ENCODE measurements at regions not wholly inside any gene's neighbourhood (a gene's known extent, or its start where the extent isn't known, plus 50 kb on each side); places are given as distances from the start of the nearest gene placed in this dataset.

DNA sequence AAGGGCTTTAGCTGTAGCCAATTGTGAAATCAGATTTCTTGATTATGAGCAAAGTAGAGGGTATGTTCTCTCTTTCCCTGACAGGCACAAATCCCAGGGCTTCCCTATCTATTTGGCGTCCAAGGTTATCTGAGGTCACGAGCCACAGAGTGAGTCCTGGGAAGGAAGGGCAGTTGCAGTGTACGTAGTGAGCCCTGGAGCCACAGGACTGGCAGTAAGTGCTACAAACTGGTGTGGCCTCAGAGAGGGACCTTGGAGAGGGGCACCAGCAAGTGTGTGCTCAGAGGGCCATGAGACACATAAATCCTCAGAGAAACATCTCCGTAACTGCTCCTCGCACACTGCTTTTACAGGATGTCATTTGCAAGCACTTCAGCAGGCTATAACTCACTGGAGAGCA, 115.5 kb upstream of the SH3BP4 start:
- no peak overlapping the region for H3K27ac Mint-ChIP-seq (ENCODE audit: unreplicated experiment)
- no peaks in the 10 kb centered on the region for H3K27me3 Mint-ChIP-seq (ENCODE audit: insufficient read depth, unreplicated experiment)
- no TSS peak for BruUV-seq (replicated peaks)
- ChIA-PET CTCF (no interaction called here), POLR2A (no interaction called here)
- H3K4me3 Mint-ChIP-seq (ENCODE audit: unreplicated experiment): no peak overlapping the region
- Histone ChIP-seq H3K27me3 (replicated peaks; ENCODE audit: control insufficient read depth, insufficient read depth, low read length) (no peaks in the 10 kb centered on the region), H3K4me1 (peaks cover 14% of the 10 kb centered on the region), H3K9me3 (no peaks in the 10 kb centered on the region), H3K4me3 (ENCODE audit: low read depth, low read length) (no peak overlapping the region), H3K36me3 (ENCODE audit: control insufficient read depth, insufficient read depth, low read length) (no peaks in the 10 kb centered on the region)
- no peak for DNase-seq
- H3K9me3 Mint-ChIP-seq (ENCODE audit: unreplicated experiment): no peaks in the 10 kb centered on the region
- TF ChIP-seq, protein P1, sequence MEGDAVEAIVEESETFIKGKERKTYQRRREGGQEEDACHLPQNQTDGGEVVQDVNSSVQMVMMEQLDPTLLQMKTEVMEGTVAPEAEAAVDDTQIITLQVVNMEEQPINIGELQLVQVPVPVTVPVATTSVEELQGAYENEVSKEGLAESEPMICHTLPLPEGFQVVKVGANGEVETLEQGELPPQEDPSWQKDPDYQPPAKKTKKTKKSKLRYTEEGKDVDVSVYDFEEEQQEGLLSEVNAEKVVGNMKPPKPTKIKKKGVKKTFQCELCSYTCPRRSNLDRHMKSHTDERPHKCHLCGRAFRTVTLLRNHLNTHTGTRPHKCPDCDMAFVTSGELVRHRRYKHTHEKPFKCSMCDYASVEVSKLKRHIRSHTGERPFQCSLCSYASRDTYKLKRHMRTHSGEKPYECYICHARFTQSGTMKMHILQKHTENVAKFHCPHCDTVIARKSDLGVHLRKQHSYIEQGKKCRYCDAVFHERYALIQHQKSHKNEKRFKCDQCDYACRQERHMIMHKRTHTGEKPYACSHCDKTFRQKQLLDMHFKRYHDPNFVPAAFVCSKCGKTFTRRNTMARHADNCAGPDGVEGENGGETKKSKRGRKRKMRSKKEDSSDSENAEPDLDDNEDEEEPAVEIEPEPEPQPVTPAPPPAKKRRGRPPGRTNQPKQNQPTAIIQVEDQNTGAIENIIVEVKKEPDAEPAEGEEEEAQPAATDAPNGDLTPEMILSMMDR (IDR thresholded peaks at IDR 0.05; ENCODE audit: insufficient read depth in 1 of 2, low read depth in 1 of 2, low read length in 1 of 2, severe bottlenecking in 1 of 2, unreplicated experiment in 1 of 2): no peak
- intact Hi-C loops (cut with micrococcal nuclease; ENCODE audit: unreplicated experiment): no loop called here
- peaks cover 14% of the 10 kb centered on the region for H3K4me1 Mint-ChIP-seq (ENCODE audit: low read depth, unreplicated experiment)
- no peaks in the 10 kb centered on the region for H3K36me3 Mint-ChIP-seq (ENCODE audit: insufficient read depth, unreplicated experiment)

- POLR2A ChIA-PET: no interaction called here
- Histone ChIP-seq H3K4me1 (peaks cover 14% of the 10 kb centered on the region), H3K27me3 (replicated peaks; ENCODE audit: control insufficient read depth, insufficient read depth, low read length) (no peaks in the 10 kb centered on the region), H3K9me3 (no peaks in the 10 kb centered on the region), H3K4me3 (ENCODE audit: low read depth, low read length) (no peak overlapping the region), H3K36me3 (ENCODE audit: control insufficient read depth, insufficient read depth, low read length) (no peaks in the 10 kb centered on the region)
- DNase-seq: no peak
- Mint-ChIP-seq H3K27ac (ENCODE audit: unreplicated experiment) (no peak overlapping the region), H3K27me3 (ENCODE audit: insufficient read depth, unreplicated experiment) (no peaks in the 10 kb centered on the region), H3K4me1 (ENCODE audit: low read depth, unreplicated experiment) (peaks cover 14% of the 10 kb centered on the region), H3K9me3 (ENCODE audit: unreplicated experiment) (no peaks in the 10 kb centered on the region), H3K4me3 (ENCODE audit: unreplicated experiment) (no peak overlapping the region), H3K36me3 (ENCODE audit: insufficient read depth, unreplicated experiment) (no peaks in the 10 kb centered on the region)
- CTCF ChIA-PET: no interaction called here
- intact Hi-C loops (cut with micrococcal nuclease; ENCODE audit: unreplicated experiment): no loop called here
- TF ChIP-seq, protein P1 (IDR thresholded peaks at IDR 0.05; ENCODE audit: insufficient read depth in 1 of 2, low read depth in 1 of 2, low read length in 1 of 2, severe bottlenecking in 1 of 2, unreplicated experiment in 1 of 2): no peak
- no TSS peak for BruUV-seq (replicated peaks)
Measured at GRCh38 chr2:234835738-234836137, 116.1 kb upstream of the SH3BP4 start.

DNA sequence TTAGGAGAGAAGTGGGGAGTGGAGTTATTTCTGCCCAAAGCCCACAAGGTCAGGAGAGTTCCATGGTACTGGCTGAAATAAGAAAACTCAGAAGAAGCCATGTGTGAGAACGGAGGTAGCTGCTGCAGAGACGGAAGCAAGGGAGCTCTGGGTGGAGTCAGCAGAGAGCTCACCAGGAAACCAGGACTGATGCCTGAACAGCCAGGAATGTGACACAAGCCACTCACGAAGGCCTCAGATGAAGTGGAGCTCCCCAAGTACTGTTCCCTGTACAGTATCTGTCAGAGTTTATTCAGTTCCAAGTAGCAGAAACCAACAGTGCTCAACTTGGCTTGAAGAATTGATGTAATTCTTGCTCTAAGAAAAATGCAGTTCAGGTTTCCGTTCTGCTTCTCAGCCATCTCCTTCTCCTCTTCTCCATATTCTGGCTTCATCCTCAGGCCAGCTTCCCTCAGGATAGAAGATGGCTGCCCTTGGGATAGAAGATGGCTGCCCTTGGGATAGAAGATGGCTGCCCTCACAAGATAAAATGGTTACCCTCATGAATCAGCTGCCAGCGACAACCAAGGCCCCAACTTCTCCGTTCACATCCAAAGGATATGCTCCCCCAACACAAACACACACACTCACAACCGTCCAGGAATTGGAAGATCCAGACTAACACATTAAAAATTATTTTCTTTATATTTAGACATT, 117.4 kb upstream of the SH3BP4 start:
- CTCF ChIA-PET: no interaction called here

More for the DNA sequence above, 117.4 kb upstream of the SH3BP4 start:
- H3K4me1 ChIP-seq: peaks cover under 1% of the 10 kb centered on the region; the same call in 1 of the 2 replicates
- intact Hi-C loops (cut with micrococcal nuclease; ENCODE audit: unreplicated experiment): no loop called here
- no peak overlapping the region for H3K4me3 ChIP-seq (ENCODE audit: low read depth, low read length)
- peaks cover 7% of the 10 kb centered on the region for H3K4me1 Mint-ChIP-seq (ENCODE audit: low read depth, unreplicated experiment)
- no peak for DNase-seq
- H3K36me3 ChIP-seq (ENCODE audit: control insufficient read depth, insufficient read depth, low read length): no peaks in the 10 kb centered on the region
- POLR2A ChIA-PET: no interaction called here
- BruUV-seq (replicated peaks): no TSS peak
- no peaks in the 10 kb centered on the region for H3K9me3 ChIP-seq
- no peak overlapping the region for H3K4me3 Mint-ChIP-seq (ENCODE audit: unreplicated experiment)
- no peaks in the 10 kb centered on the region for H3K36me3 Mint-ChIP-seq (ENCODE audit: insufficient read depth, unreplicated experiment)
- no peaks in the 10 kb centered on the region for H3K9me3 Mint-ChIP-seq (ENCODE audit: unreplicated experiment)
- no peak overlapping the region for H3K27ac Mint-ChIP-seq (ENCODE audit: unreplicated experiment)
- TF ChIP-seq, protein P1 (IDR thresholded peaks at IDR 0.05; ENCODE audit: insufficient read depth in 1 of 2, low read depth in 1 of 2, low read length in 1 of 2, severe bottlenecking in 1 of 2, unreplicated experiment in 1 of 2): no peak
- H3K27me3 Mint-ChIP-seq (ENCODE audit: insufficient read depth, unreplicated experiment): no peaks in the 10 kb centered on the region
- H3K27me3 ChIP-seq (replicated peaks; ENCODE audit: control insufficient read depth, insufficient read depth, low read length): no peaks in the 10 kb centered on the region
